ENCODE measurements at regions not wholly inside any gene's neighbourhood (a gene's known extent, or its start where the extent isn't known, plus 50 kb on each side); places are given as distances from the start of the nearest gene placed in this dataset.

DNA sequence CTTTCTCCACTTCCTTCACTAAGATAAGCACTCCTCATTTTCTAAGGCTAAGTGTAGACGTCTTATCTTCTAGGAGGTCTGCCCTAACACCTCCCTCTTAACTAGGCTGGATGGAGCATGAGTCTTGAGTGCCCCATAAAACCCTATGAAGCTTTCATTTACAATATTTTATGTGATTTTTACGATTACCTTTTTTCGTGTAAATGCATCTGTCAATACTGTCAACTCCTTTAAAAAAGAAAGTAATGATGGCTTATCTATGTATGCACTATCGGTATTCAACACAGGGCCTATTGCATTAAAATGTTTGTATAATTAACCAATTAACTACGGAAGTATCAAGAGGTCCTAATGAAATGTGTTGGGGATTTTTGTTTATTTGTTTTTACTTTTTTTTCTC lies 156.0 kb upstream of the FAM83B start:
- H3K27ac ChIP-seq: no peak overlapping the region
- no peak for TF ChIP-seq ZFX (IDR thresholded peaks at IDR 0.05)
- TF ChIP-seq CTCF (conservative IDR thresholded peaks at IDR 0.05): no peak

GRCh38 chr6:54694928-54695532 lies 151.5 kb upstream of the FAM83B start:
- TF ChIP-seq ZFX (IDR thresholded peaks at IDR 0.05): no peak
- no peak for TF ChIP-seq CTCF (conservative IDR thresholded peaks at IDR 0.05)
- H3K27ac ChIP-seq: no peak overlapping the region

GRCh38 chr6:54695815-54696214 lies 150.8 kb upstream of the FAM83B start:
- no peak for TF ChIP-seq ZFX (IDR thresholded peaks at IDR 0.05)
- no peak for TF ChIP-seq CTCF (conservative IDR thresholded peaks at IDR 0.05)
- no peak overlapping the region for H3K27ac ChIP-seq

GRCh38 chr6:54697424-54697823 lies 149.1 kb upstream of the FAM83B start:
- TF ChIP-seq CTCF (conservative IDR thresholded peaks at IDR 0.05) (peak; percentile 30), ZFX (IDR thresholded peaks at IDR 0.05) (no peak)
- no peak overlapping the region for H3K27ac ChIP-seq

DNA sequence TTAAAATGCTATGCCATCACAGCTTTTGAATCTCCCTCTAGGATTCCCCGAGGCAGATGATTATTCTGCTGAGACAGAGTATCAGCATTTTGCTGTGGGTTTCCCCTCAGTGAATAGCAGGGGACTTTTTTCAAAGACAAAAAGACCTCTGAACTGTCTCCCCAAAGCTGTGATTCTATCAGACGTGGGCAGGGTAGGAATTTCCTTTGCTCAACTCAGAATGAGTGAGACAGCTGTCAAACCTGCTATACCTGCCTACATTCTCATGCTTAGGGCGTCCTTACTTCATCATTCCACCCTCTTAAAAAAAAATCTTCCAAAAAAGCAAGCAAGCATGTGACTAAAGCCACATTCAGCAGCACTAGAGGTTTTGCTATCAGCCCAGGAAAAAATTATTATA lies 147.6 kb upstream of the FAM83B start:
- TF ChIP-seq CTCF (conservative IDR thresholded peaks at IDR 0.05) (no peak), ZFX (IDR thresholded peaks at IDR 0.05) (no peak)
- no peak overlapping the region for H3K27ac ChIP-seq

- no peak for TF ChIP-seq ZFX (IDR thresholded peaks at IDR 0.05)
- no peak for TF ChIP-seq CTCF (conservative IDR thresholded peaks at IDR 0.05)
- H3K27ac ChIP-seq: no peak overlapping the region
Observed at GRCh38 chr6:54700158-54700557, 146.4 kb upstream of the FAM83B start.

DNA sequence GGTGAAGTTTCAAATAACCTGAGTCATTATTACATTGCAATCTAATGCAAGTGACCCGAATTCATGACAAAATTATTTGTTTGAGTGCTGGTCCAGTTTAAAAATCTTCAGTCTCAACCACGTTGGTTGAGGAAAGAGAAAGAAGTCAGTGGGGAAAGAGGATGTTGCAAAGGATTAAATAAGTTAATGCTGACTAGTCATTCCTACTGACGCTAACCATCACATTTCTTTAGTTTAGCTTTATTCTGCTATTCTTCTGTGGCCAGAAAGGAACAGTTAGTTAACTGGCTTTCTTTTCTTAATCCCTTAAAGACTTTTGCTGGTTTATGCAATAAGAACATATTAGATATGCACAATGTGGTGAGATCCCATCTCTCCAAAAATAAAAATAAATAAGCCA lies 143.8 kb upstream of the FAM83B start:
- TF ChIP-seq ZFX (IDR thresholded peaks at IDR 0.05): no peak
- H3K27ac ChIP-seq: no peak overlapping the region

DNA sequence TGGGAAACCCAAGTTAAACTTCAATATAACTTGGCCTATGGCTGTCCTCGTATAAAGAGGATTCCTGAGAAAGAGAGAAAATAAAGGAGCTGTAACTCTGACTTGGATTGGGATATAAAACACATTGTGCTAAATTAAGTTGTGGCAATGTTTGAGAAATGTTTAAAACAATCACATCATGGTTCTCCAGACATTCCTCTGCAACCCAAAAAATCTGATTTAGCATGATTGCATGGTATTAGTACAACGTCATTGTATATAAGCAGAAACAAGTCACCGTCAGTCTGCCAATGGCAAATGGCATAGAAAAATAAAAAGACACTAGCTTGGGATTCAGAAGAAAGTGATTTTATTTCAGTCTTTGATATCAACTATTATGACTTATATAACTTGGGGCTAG lies 140.2 kb upstream of the FAM83B start:
- TF ChIP-seq ZFX (IDR thresholded peaks at IDR 0.05) (no peak), CTCF (conservative IDR thresholded peaks at IDR 0.05) (no peak)
- H3K27ac ChIP-seq: no peak overlapping the region
